ENCODE measurements at regions not wholly inside any gene's neighbourhood (a gene's known extent, or its start where the extent isn't known, plus 50 kb on each side); places are given as distances from the start of the nearest gene placed in this dataset.

DNA sequence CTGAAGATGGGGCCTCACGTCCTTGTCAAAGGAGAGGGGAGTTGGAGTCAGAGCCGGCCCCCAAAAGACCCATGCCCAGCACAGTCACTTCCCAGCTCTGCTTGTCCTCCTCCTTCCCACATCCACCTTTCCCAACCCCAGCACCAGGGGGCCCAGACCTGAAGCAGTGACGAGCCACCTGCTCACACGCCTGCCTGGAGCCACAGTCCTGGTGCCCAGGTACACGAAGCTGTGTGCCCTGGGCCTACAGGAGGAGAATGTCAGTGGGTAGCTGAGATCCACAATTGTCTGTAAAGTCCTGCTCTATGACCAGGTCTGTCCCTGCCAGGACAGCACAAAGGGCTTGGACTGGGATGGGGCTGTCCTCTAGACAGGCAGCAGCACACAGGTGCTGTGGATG, 126.8 kb upstream of the PZP start:
- ChIA-PET CTCF (interaction anchor here (1.3 kb wide), 1 partner anchor 134 kb away, joined by 4 read pairs; no protein-coding TSS in a partner anchor), POLR2A (no interaction called here)
- Histone ChIP-seq H3K27me3 (ENCODE audit: control insufficient read depth, insufficient read depth, low read length) (no peaks in the 10 kb centered on the region; the same call in 1 of the 2 replicates), H3K36me3 (ENCODE audit: control insufficient read depth, insufficient read depth, low read length) (no peaks in the 10 kb centered on the region), H3K4me3 (ENCODE audit: low read depth, low read length) (no peak overlapping the region)
- TF ChIP-seq, protein P1, sequence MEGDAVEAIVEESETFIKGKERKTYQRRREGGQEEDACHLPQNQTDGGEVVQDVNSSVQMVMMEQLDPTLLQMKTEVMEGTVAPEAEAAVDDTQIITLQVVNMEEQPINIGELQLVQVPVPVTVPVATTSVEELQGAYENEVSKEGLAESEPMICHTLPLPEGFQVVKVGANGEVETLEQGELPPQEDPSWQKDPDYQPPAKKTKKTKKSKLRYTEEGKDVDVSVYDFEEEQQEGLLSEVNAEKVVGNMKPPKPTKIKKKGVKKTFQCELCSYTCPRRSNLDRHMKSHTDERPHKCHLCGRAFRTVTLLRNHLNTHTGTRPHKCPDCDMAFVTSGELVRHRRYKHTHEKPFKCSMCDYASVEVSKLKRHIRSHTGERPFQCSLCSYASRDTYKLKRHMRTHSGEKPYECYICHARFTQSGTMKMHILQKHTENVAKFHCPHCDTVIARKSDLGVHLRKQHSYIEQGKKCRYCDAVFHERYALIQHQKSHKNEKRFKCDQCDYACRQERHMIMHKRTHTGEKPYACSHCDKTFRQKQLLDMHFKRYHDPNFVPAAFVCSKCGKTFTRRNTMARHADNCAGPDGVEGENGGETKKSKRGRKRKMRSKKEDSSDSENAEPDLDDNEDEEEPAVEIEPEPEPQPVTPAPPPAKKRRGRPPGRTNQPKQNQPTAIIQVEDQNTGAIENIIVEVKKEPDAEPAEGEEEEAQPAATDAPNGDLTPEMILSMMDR (IDR thresholded peaks at IDR 0.05; ENCODE audit: insufficient read depth, low read depth, low read length): no peak
- DNase-seq (ENCODE audit: low read depth): no peak

DNA sequence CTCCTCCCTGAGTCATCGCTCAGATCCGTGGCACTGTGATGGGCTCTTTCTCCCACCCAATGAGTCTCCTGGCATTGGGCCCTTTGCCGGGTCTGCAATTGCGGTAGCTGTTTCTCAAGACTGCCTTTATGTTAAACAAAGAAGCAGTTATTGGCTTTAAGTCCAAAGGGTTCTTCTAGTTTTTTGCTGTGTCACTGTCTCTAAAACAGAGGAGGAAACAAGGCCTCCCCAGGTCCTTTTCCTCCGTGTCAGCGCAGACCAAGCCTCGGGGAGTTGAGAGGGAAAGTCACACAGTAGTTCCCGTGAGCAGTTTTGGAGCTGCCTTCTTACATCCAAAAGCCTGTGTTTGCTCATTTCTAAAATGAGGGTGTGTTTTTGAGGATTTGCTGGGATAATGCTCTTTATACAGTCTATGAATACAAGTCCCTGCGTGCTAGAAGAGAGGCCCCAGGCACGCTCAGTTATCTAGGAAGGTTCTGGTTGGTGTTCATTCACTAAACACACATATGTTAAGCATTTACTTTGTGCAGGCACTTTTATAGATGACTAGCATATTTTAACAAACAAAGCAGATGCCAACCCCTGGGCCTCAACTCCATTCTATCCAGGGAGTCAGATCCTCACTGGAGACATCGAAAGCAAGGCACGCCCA, 126.0 kb upstream of the PZP start:
- peak; percentile 33 for DNase-seq (ENCODE audit: low read depth)

DNA sequence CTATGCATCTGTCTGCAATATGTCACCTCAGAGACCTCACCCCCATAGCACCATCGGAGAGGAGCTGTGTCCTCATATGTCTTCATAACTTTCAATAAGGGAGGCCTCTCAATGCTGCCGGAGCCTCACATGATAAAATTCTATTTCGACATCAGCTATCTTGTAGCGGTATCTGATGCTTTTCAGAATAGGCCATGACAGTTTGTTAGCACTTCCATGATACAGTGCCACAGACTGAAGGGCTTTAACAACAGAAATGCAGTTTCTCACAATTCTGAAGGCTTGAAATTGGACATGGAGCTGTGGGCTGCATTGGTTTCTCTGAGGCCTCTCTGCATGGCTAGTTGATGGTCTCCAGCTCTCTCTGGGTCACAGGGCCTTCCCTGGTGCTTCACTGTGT, 125.0 kb upstream of the PZP start:
- peaks cover 1% of the 10 kb centered on the region; the same call in 1 of the 2 replicates for H3K27me3 ChIP-seq (ENCODE audit: control insufficient read depth, insufficient read depth, low read length)
- TF ChIP-seq, protein P1 (IDR thresholded peaks at IDR 0.05; ENCODE audit: insufficient read depth, low read depth, low read length): no peak
- ChIA-PET CTCF (interaction anchor here (1.0 to 4.5 kb wide), 3 partner anchors 39 to 136 kb away, joined by 3 to 31 read pairs (median 4); no protein-coding TSS in a partner anchor), POLR2A (no interaction called here)
- DNase-seq (ENCODE audit: low read depth): no peak
- no peaks in the 10 kb centered on the region for H3K36me3 ChIP-seq (ENCODE audit: control insufficient read depth, insufficient read depth, low read length)
- H3K4me3 ChIP-seq (ENCODE audit: low read depth, low read length): no peak overlapping the region

More for the DNA sequence above, 126.0 kb upstream of the PZP start:
- no peak overlapping the region for H3K4me3 ChIP-seq (ENCODE audit: low read depth, low read length)
- TF ChIP-seq, protein P1 (IDR thresholded peaks at IDR 0.05; ENCODE audit: insufficient read depth, low read depth, low read length): no peak
- no peaks in the 10 kb centered on the region for H3K36me3 ChIP-seq (ENCODE audit: control insufficient read depth, insufficient read depth, low read length)
- POLR2A ChIA-PET: no interaction called here
- H3K27me3 ChIP-seq (ENCODE audit: control insufficient read depth, insufficient read depth, low read length): no peaks in the 10 kb centered on the region; the same call in 1 of the 2 replicates
- CTCF ChIA-PET: interaction anchor here (0.6 to 1.3 kb wide), 2 partner anchors 40 to 385 kb away, joined by 3 to 4 read pairs; partner anchors contain the start of gene M6PR

DNA sequence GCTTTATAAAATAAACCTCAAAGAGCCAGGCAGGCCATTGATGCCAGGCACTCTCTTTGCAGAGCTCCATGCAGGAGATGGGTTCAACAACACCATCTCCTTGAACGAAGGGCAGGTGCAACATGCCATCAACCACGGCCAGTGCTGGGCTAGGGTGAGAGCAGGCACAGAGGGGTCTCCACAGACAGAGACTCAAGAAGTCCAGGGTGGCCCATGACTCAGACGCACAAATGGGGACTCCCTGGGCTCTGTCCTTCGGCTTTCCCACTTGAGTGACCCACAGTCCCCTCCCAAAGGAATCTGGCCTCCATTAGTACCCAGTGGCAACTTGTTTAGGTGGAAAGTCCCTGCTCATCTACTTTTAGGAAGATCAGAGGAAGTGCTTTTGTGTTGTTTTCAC, 124.4 kb upstream of the PZP start:
- TF ChIP-seq, protein P1 (IDR thresholded peaks at IDR 0.05; ENCODE audit: insufficient read depth, low read depth, low read length): no peak
- peaks cover 1% of the 10 kb centered on the region; the same call in 1 of the 2 replicates for H3K27me3 ChIP-seq (ENCODE audit: control insufficient read depth, insufficient read depth, low read length)
- ChIA-PET POLR2A (no interaction called here), CTCF (interaction anchor here (0.9 to 4.5 kb wide), 4 partner anchors 14 to 379 kb away, joined by 3 to 31 read pairs (median 10); no protein-coding TSS in a partner anchor)
- no peaks in the 10 kb centered on the region for H3K36me3 ChIP-seq (ENCODE audit: control insufficient read depth, insufficient read depth, low read length)
- DNase-seq (ENCODE audit: low read depth): no peak
- H3K4me3 ChIP-seq (ENCODE audit: low read depth, low read length): no peak overlapping the region

DNA sequence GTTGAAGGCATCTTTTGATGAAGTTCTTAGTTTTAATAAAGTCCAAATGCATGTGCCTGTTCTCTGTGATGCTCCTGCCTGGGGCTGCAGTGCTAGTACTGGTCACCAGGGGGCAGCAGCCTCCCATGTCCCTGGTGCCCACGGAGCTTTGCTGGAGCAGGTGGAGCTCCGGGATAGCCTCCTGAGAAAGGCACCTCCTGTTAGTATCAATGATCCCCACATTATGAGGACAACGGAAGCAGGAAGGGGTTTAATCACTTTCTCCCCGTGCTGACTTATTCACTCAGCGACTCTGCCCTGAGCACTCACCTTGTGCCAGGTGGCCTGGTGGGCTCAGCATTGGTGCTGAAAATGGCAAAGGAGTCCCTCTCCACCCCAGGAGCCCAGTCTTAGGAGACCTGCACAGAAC, 123.0 kb upstream of the PZP start:
- CTCF ChIA-PET: interaction anchor here (0.6 to 4.5 kb wide), 20 partner anchors 9 to 380 kb away, joined by 3 to 31 read pairs (median 4); no protein-coding TSS in a partner anchor
- DNase-seq (ENCODE audit: low read depth): no peak
- TF ChIP-seq, protein P1 (IDR thresholded peaks at IDR 0.05; ENCODE audit: insufficient read depth, low read depth, low read length): peak; percentile 99
- no peak overlapping the region for H3K4me3 ChIP-seq (ENCODE audit: low read depth, low read length)
- no peaks in the 10 kb centered on the region for H3K36me3 ChIP-seq (ENCODE audit: control insufficient read depth, insufficient read depth, low read length)
- POLR2A ChIA-PET: no interaction called here
- peaks cover 1% of the 10 kb centered on the region; the same call in 1 of the 2 replicates for H3K27me3 ChIP-seq (ENCODE audit: control insufficient read depth, insufficient read depth, low read length)
